Esophagus squamous epithelium (tissue), 4 donors: ENCODE measurements at regions not wholly inside any gene's neighbourhood (a gene's known extent, or its start where the extent isn't known, plus 50 kb on each side); places are given as distances from the start of the nearest gene placed in this dataset.

ENCODE experiments used
- POLR2A ChIP-seq, 4 donors: fragments of 450-650 bp; IDR thresholded peaks; one replicate each; pipeline ENCODE4 v1.6.1; 2017; ENCODE audit warnings: antibody characterized with exemption in 4 of 4, mild to moderate bottlenecking in 4 of 4, moderate library complexity in 3 of 4
- TF ChIP-seq, protein P1 (sequence below), 6 experiments: fragments of 450-650 bp in 4 of 6; fragments of 200-600 bp in 2 of 6; sonication (generic) in 2 of 6; IDR thresholded peaks; one replicate each; pipeline ENCODE4 v1.5.1; 2016 to 2019; ENCODE audit warnings: antibody characterized with exemption in 6 of 6, mild to moderate bottlenecking in 4 of 6, moderate library complexity in 4 of 6

DNA sequence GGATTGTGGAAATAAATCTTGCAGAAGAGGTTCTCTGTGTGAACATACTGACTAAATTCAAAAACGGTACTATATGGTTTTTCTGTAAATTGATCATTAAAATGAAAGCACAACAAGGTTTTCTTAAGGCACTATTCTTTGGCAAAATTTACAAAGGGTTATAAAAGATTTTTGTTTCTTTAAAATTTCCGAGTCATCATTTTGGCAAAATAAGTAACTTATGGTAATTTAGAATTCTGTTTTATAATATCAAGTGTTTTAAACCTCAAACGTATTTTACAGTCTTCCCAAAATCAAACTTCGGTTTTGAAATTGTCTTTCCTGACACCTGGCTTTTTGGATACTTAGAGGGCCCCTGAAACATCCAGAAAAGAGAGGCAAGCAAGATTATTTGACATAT, 101.9 kb upstream of the TFPI start:
- TF ChIP-seq, protein P1, sequence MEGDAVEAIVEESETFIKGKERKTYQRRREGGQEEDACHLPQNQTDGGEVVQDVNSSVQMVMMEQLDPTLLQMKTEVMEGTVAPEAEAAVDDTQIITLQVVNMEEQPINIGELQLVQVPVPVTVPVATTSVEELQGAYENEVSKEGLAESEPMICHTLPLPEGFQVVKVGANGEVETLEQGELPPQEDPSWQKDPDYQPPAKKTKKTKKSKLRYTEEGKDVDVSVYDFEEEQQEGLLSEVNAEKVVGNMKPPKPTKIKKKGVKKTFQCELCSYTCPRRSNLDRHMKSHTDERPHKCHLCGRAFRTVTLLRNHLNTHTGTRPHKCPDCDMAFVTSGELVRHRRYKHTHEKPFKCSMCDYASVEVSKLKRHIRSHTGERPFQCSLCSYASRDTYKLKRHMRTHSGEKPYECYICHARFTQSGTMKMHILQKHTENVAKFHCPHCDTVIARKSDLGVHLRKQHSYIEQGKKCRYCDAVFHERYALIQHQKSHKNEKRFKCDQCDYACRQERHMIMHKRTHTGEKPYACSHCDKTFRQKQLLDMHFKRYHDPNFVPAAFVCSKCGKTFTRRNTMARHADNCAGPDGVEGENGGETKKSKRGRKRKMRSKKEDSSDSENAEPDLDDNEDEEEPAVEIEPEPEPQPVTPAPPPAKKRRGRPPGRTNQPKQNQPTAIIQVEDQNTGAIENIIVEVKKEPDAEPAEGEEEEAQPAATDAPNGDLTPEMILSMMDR (IDR thresholded peaks at IDR 0.05), result no peak
- TF ChIP-seq POLR2A (IDR thresholded peaks at IDR 0.05), result no peak
